B cell (primary cell): ENCODE measurements at regions not wholly inside any gene's neighbourhood (a gene's known extent, or its start where the extent isn't known, plus 50 kb on each side); places are given as distances from the start of the nearest gene placed in this dataset.

Experiments
- CTCF ChIP-seq: fragments of 200-600 bp; IDR thresholded peaks from one replicate; pipeline ENCODE4 v1.8.0; 2022; ENCODE audit warnings: antibody characterized with exemption, mild to moderate bottlenecking
- EZH2 ChIP-seq: IDR thresholded peaks from 2 replicates; pipeline ENCODE4 v1.6.1; 2012; ENCODE audit warnings: borderline replicate concordance, low read depth, mild to moderate bottlenecking, moderate library complexity, low read length; ENCODE audit not compliant: insufficient read depth, poor library complexity, severe bottlenecking

GRCh38 chr11:115740324-115740723, 236.1 kb upstream of the CADM1 start:
- no peak for TF ChIP-seq CTCF
- no peak for TF ChIP-seq EZH2
